HG03558 (cell line): ENCODE measurements at regions not wholly inside any gene's neighbourhood (a gene's known extent, or its start where the extent isn't known, plus 50 kb on each side); places are given as distances from the start of the nearest gene placed in this dataset.

Experiments used
- ATAC-seq: cut with Tn5 transposase; IDR thresholded peaks from one replicate; pipeline ENCODE4 v1.9.1; 2021; ENCODE audit warnings: moderate number of reproducible peaks; ENCODE audit not compliant: unreplicated experiment; ENCODE audit errors: extremely low read depth

DNA sequence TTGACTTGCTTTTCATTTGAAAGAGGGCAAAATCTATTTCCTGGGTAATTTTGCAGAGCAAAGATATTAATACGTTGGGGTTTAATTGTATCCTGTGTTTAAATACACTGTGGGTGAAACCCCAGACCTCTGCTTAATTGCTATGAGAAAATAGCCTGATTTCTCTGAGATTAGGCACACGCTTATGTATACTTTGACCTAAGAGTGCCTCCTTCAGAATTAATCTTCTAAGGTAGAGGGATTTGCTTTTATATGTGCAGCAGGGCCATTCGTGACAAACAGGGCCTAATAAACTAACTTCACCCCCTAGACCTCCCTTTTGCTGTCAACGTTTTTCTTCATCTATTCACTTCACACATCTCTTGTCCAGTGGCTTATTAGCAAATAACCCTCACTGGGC is 216.9 kb upstream of the ADGRL2 start:
- no peak for ATAC-seq

DNA sequence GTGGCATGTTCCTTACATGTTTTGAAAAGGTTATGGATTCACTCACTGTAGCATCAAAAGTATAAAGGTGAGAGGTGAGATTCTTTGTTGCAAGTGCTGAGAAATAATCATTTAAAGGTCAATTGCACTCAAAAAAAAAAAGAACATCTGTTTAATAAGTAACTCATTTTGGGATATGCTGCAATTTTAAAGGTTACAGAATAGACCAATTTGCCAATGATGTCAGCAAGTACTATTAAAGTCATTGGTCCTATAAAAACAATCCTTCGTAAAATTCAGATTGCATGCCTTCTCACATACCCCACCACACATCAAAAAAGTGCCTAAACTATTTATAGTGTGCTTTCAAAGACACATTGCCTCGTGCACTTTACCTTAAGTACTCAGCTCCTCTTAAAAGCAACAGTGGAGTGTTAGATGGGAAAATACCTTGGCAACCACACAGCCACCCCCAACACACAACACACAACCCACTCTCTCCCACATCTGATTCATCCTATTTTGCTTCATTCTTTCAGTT is 218.2 kb upstream of the ADGRL2 start:
- ATAC-seq, result no peak

- no peak for ATAC-seq
Observed at GRCh38 chr1:81578867-81579266, 221.9 kb upstream of the ADGRL2 start.

- no peak for ATAC-seq
Observed at GRCh38 chr1:81577004-81577697, 223.6 kb upstream of the ADGRL2 start.

GRCh38 chr1:81574408-81574807 is 226.3 kb upstream of the ADGRL2 start:
- no peak for ATAC-seq

- ATAC-seq, result no peak
Observed at GRCh38 chr1:81573458-81573857, 227.3 kb upstream of the ADGRL2 start.

DNA sequence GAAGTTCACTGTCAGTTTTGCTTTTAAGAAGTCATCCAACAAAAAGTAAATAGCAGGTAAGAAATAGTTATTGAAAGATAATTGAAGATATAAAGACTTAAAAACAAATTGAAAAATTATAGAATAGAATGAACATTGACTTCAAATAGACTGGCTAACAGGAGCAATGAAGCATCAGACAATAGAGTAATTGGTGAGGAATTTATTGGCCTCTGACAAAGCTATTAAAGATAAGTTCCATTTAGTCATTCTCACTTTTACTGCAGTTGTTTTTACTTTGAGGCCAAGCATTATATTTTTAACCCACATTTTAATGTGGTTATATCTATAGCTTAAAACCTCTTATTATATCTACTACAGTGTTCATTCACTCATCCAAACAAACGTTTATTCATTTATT is 228.8 kb upstream of the ADGRL2 start:
- no peak for ATAC-seq

GRCh38 chr1:81569761-81570160 is 231.0 kb upstream of the ADGRL2 start:
- no peak for ATAC-seq

DNA sequence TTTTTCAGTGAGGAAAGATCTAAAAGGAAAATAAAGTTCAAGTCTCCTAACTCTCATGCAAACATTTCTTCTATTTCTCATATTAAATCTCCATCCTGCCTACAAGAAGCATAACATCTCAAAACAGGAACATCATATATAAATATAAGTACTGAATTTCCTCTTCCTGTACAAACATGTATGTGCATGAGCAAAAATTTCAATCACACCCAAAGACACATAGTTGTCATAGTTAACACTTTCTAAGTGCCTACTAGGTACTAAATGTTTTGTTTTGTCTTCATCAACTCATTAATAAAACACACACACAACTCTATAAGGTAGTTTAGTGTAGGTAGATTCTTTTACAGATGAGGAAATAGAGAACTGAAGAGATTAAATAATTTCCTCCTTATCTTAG is 237.1 kb upstream of the ADGRL2 start:
- ATAC-seq, result no peak

DNA sequence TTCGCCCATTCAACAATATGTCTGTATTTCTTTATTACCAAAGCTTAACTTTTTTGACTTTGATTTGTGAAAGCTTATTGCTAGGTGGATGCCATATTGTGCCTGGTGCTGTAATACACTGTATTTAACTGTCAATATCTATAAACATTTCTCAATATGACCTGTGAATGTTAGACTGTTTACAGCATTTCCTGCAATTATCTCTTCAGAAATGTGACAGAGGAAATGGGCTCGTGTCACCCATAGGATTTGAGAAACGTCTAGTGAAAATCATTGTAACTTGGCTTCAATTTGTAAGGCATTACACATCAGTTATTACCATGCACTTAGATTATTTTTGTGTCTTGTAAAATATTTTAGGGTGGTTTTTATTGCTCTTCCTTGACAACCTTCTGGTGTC is 237.8 kb upstream of the ADGRL2 start:
- ATAC-seq, result no peak

GRCh38 chr1:81560629-81561028 is 240.1 kb upstream of the ADGRL2 start:
- no peak for ATAC-seq

- ATAC-seq, result no peak
Observed at GRCh38 chr1:81559662-81560350, 240.9 kb upstream of the ADGRL2 start.

- ATAC-seq, result no peak
Observed at GRCh38 chr1:81558291-81559076, 242.2 kb upstream of the ADGRL2 start.

- ATAC-seq, result no peak
Observed at GRCh38 chr1:81556968-81557367, 243.8 kb upstream of the ADGRL2 start.

DNA sequence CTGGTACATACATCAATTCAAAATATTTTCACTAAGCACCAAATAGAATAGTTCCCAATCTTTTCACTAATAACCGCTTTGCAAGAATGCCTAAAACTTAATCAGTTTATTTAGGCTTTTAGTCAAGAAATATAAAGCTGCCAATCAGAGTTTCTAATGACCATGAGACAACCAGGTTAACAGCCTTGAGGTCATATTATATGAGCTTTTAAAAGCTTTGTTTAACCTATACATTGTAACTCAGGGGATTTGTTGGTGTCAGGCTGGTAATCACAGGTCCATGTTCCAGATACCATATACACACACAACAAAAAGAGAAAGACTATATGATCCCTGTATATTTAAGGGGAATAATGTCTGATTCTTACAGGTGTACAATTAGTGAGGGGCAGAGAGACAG is 246.2 kb upstream of the ADGRL2 start:
- ATAC-seq, result no peak

GRCh38 chr1:81554108-81554507 is 246.6 kb upstream of the ADGRL2 start:
- ATAC-seq, result no peak

DNA sequence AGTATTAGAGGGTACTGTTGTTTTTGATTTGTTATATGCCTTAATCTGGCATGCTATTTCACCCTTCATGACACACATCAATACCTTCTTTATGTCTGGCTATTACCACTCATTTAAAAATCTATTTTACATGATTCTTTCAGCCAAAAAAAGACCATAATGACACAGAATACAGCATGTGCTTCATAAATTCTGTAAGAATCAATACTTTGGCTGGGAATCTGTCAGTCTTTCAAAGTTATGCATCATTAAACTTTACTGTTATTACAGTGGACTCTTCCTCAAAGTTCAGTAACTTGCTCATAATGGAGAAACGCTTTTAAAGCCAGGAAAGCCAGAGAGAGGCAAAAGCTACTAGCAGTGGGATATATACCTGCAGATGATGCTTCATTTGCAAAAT is 247.2 kb upstream of the ADGRL2 start:
- ATAC-seq, result no peak

- no peak for ATAC-seq
Observed at GRCh38 chr1:81551946-81552345, 248.8 kb upstream of the ADGRL2 start.

GRCh38 chr1:81550753-81551152 is 250.0 kb upstream of the ADGRL2 start:
- no peak for ATAC-seq

- ATAC-seq, result peak; percentile 52
Observed at GRCh38 chr1:81549588-81550127, 251.1 kb upstream of the ADGRL2 start.
